ENCODE measurements at regions not wholly inside any gene's neighbourhood (a gene's known extent, or its start where the extent isn't known, plus 50 kb on each side); places are given as distances from the start of the nearest gene placed in this dataset.

DNA sequence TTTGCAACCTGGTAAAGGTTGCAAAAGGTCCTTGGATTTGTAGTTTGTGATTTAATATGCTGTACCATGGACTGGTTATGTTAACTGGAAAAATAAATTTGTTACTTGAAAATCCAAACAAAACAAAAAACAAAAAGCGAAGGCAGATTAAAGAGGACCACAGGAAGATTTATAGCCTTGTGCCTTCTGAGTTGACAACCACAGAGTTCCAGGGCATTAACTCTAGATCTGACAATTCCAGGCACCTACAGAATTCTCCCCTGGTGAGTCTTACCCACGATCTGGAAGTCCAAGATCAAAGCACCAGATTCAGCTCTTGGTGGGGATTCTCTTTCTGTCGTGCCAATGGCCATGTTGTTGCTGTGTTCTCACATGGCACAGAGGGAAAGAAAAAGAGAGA is 107.9 kb upstream of the SELENOP start:
- Histone ChIP-seq H3K56ac (replicated peaks; ENCODE audit: insufficient read length, low read depth, low read length) (no peak overlapping the region), H3K4ac (replicated peaks; ENCODE audit: insufficient read length, low read depth, low read length) (no peak overlapping the region), H4K20me1 (replicated peaks in 1 of 2; ENCODE audit: control insufficient read depth in 1 of 2, insufficient read depth in 2 of 2, low read length in 2 of 2) (no peaks in the 10 kb centered on the region), H3K23me2 (ENCODE audit: low read depth, low read length) (no peaks in the 10 kb centered on the region), H2BK5ac (ENCODE audit: low read depth, low read length) (no peak overlapping the region), H4K8ac (ENCODE audit: extremely low read depth, insufficient read depth, low read length) (no peak overlapping the region), H2AK5ac (ENCODE audit: low read depth, low read length) (no peak overlapping the region), H3K4me2 (ENCODE audit: insufficient read depth in 1 of 2, low read depth in 2 of 2, low read length in 2 of 2) (no peak overlapping the region), H2BK15ac (ENCODE audit: low read length) (no peak overlapping the region), H3K27me3 (replicated peaks in 1 of 4; ENCODE audit: control insufficient read depth in 3 of 4, extremely low read depth in 1 of 4, insufficient read depth in 3 of 4, low read length in 3 of 4) (no peaks in the 10 kb centered on the region), H3K14ac (ENCODE audit: insufficient read length) (no peak overlapping the region), H2AFZ (ENCODE audit: low read length) (no peak overlapping the region), H4K91ac (replicated peaks; ENCODE audit: insufficient read length, low read length) (no peak overlapping the region), H3K4me3 (ENCODE audit: extremely low read depth in 1 of 4, insufficient read depth in 2 of 4, low read depth in 3 of 4, low read length in 4 of 4) (no peak overlapping the region), H3K9me3 (ENCODE audit: insufficient read depth in 2 of 2, low read depth in 1 of 2, low read length in 1 of 2) (peaks cover 0 to 6% of the 10 kb centered on the region in 2 experiments; a peak in 1 of 4 replicates), H3K27ac (ENCODE audit: low read depth, low read length) (no peak overlapping the region), H3K79me1 (ENCODE audit: low read depth, low read length) (no peaks in the 10 kb centered on the region), H2BK12ac (ENCODE audit: low read depth, low read length) (no peak overlapping the region), H2BK20ac (ENCODE audit: low read length) (no peak overlapping the region), H4K5ac (ENCODE audit: insufficient read length, low read depth, low read length) (no peak overlapping the region), H3K18ac (ENCODE audit: extremely low read depth, low read length) (no peak overlapping the region), H3K79me2 (ENCODE audit: control insufficient read depth in 1 of 2, insufficient read depth in 2 of 2, low read length in 2 of 2) (no peaks in the 10 kb centered on the region), H3K4me1 (replicated peaks in 1 of 4; ENCODE audit: control insufficient read depth in 3 of 4, insufficient read depth in 4 of 4, low read length in 3 of 4) (no peaks in the 10 kb centered on the region), H3K23ac (ENCODE audit: insufficient read length) (no peak overlapping the region), H3K9ac (replicated peaks in 1 of 4; ENCODE audit: extremely low read depth in 1 of 4, low read depth in 3 of 4, low read length in 3 of 4) (no peak overlapping the region), H3K36me3 (ENCODE audit: control insufficient read depth in 2 of 4, insufficient read depth in 4 of 4, low read length in 3 of 4) (no peaks in the 10 kb centered on the region), H2BK120ac (replicated peaks; ENCODE audit: low read depth, low read length) (no peak overlapping the region)
- DNase-seq (ENCODE audit: low read depth in 1 of 2, low spot score in 2 of 2): no peak
- POLR2A ChIA-PET (ENCODE audit: partially characterized antibody): no interaction called here
- CTCF ChIA-PET (ENCODE audit: partially characterized antibody): interaction anchor here (1.7 to 2.0 kb wide), 2 partner anchors 10 to 51 kb away, joined by 5 to 8 read pairs; no protein-coding TSS in a partner anchor
- no peak for FAIRE-seq
- WGBS, 2 experiments (ENCODE audit: extremely low coverage in 1 of 2, insufficient coverage in 1 of 2, insufficient read length in 1 of 2, insufficient replicate concordance in 2 of 2, low coverage in 1 of 2, low lambda C conversion rate in 2 of 2, missing lambda C conversion rate in 1 of 2): 83% methylated on average over 3 of the region's 3 CpGs; no CpG with 5 or more reads in 1 of the 2 experiments
- no peak for TF ChIP-seq CREB1 (IDR thresholded peaks at IDR 0.05)
- no peak for TF ChIP-seq KDM1A (IDR thresholded peaks at IDR 0.05; ENCODE audit: borderline replicate concordance, low read length)
- TF ChIP-seq BCL11A (IDR thresholded peaks at IDR 0.05; ENCODE audit: low read depth in 2 of 2, low read length in 2 of 2): no peak
- no peak for TF ChIP-seq ZNF274 (IDR thresholded peaks at IDR 0.05; ENCODE audit: borderline replicate concordance, extremely low read depth, low read length)
- no peak for TF ChIP-seq BRCA1 (IDR thresholded peaks at IDR 0.05; ENCODE audit: low read depth, low read length)
- no peak for TF ChIP-seq HDAC2 (IDR thresholded peaks at IDR 0.05; ENCODE audit: borderline replicate concordance in 1 of 2, low read depth in 2 of 2, low read length in 2 of 2)
- no peak for TF ChIP-seq GABPA (IDR thresholded peaks at IDR 0.05; ENCODE audit: borderline replicate concordance, insufficient read depth, low read length)
- TF ChIP-seq TAF1 (IDR thresholded peaks at IDR 0.05; ENCODE audit: low read depth, low read length): no peak
- no peak for TF ChIP-seq JUND (IDR thresholded peaks at IDR 0.05; ENCODE audit: low read length)
